GM19463 (cell line): ENCODE measurements at regions not wholly inside any gene's neighbourhood (a gene's known extent, or its start where the extent isn't known, plus 50 kb on each side); places are given as distances from the start of the nearest gene placed in this dataset.
"Not testable (repeated sequence)": the region's sequence is repeated elsewhere in the genome, so short reads cannot be mapped to it uniquely, and the experiment has no call there.

Experiments
- ATAC-seq: cut with Tn5 transposase; IDR thresholded peaks from one replicate; pipeline ENCODE4 v1.9.1; 2021; ENCODE audit warnings: mild to moderate bottlenecking, moderate library complexity; ENCODE audit not compliant: unreplicated experiment

DNA sequence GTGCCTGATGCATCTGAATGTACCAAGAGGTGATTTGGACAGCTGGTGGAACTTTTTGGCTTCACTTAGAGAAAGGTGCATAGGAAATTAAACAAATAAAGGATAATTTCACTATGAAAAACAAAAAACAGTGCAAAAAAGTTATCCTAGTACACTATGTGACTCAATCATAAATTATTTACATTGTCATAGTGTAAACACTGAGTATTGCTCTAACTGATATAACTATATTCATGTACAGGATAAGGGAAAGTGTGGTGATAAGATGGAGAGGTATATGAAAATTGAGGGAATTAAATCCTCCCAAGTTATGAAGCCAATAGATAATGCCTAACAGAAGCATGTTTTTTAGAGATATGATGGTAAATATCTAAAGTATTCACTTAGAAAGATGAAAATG, 50.2 kb upstream of the CPNE4 start:
- ATAC-seq: no peak

DNA sequence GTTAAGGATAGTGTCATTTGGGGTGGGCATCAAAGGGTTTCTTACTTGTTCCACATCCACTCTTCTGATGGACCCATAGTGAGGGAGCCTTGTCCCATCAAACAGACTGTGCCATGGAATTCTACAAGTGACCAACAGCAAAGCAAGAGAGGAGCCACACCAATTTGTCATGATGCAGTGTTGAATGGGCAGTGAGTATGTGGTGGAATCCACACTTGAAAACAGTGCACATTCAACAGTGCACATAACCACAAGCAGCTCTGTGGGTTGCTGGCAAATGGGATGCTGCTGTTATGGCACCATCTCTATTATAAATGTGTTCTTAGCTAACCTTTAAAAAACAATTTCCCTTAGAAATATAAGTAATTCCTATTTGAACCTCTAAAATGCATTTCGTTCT, 52.5 kb upstream of the CPNE4 start:
- no peak for ATAC-seq

DNA sequence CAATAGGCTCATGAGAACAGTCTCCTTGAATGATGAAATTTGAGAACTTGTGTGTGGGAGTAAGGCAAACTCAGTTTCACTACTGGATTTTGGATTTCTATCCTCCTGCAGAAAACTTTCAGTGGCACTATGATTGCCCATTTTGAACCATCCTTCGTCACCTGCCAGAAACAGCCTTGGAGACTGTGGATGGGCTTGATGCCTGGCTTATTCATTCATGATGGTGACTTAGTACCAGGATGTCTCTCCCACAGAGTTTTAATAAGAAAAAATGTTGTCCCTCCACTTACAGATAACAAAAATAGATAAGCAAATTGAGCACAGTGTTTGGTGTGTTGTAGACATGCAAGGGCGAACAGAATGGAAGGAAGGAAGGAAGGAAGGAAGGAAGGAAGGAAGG, 53.5 kb upstream of the CPNE4 start:
- ATAC-seq: no peak

DNA sequence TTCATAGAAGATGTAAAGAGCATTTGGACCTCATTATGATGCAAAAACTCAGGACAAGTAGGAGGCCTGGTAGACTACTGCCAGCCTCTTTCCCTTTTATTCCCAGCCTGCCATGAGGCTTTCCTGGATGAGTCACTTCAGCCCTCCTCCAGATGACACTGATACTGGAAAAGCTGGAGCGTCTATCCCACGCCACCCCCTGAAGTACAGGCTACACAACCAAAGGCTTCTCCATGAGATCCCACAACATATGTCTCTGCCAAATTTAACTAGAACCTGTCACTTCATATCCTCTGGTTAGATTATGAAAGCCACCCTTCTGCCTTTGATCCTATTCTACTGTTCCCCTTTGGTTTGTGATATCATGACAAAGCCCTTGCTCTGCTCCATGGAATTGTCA, 56.1 kb upstream of the CPNE4 start:
- no peak for ATAC-seq

DNA sequence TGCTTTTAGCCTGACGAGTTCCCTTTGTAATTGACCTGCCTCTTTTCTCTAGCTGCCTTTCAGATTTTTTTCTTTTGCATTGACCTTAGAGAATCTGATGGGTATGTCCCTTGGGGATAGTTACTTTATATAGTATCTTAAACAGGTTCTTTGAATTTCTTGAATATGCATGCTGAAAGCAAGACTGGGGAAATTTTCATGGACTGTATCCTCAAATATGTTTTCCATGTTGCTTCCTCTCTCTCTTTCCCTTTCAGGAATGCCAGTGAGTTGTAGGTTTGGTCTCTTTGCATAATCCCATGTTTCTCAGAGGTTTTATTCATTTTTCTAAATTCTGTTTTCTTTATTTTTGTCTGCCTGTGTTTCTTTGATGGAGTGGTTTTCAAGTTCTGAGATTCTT, 81.8 kb upstream of the CPNE4 start:
- ATAC-seq: no peak

DNA sequence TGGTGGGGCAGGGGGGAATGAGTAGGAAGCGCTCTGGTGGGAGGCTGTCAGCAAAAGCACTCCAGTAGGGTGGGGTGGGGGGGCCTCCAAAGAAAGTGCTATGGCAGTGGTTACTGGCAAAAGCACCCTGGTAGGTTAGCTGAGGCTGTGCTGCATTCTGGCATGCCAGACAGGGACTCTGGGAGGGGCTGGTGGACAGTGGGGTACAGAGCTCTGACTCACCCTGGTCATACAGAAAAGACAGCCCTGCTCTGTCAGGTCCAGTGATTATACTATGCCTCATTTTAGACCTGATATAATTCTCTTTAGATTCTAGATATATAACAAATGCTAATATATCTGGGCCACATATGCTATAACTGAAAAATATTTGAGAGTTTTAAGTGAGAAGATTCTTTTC, 82.8 kb upstream of the CPNE4 start:
- ATAC-seq: no peak

DNA sequence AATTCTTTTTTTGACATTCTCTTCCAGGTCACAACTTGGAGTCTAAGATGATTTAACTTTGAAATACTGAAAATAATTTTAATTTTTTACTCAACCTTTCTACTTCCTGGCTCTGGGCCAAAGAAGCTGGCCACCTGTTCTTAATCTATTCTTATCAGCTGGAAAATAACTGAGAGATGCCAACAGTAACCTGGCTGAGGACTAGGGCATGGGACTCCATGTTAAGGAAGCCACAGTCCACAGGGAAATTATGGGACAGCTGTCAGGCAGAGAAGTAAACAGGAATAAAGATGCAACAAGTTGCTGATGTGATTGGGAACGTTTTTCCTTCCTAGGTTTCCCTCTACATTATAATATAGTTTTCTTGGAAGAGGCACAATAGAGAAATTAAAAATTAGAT, 84.7 kb upstream of the CPNE4 start:
- no peak for ATAC-seq

DNA sequence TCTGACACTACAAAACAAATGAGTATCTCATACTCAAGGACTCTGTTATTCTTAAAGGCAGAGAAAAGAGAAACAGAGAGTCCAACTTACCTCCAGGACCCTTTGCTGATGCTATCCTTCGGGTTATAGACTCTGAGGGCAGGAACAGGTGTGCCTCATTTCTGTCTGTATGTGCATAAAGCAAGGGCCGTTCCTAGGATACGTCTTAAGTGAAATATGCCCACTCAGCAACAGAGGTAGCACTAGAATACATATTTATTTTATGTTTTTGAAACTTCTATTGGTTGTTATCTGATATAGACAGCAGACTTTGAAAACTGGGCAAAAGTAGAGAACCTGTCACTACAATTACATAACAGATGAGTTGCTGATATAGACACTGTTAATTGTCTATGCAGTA, 89.3 kb upstream of the CPNE4 start:
- ATAC-seq: no peak

DNA sequence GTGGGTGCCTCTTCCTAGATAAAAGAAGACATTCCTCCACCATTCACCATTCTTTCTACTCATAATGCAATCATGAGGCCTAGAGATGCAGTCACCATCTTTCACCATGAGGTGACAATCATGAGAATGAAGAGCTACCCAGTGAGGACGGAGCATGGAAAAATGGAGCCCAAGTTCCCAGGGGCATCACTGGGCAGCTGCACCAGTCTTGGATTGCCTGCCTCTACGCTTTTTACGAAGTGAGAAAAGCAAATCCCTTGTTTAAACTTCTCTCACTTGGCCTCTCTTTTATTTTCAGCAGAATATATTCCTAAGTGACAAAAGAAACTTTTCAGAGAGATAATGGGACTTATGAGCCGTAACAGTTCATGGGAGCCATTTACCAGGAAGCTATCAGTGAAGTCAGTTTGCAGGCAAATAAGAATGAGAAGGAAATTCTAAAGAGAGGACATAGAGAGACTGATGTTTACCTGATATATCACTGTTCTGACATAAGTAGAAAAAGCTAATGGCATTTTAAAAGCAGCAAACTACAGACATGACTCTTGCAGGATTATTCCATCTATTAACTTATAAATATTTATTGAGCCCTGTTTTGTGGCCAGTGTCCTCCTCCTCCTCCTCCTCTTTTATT, 90.0 kb upstream of the CPNE4 start:
- ATAC-seq: no peak

DNA sequence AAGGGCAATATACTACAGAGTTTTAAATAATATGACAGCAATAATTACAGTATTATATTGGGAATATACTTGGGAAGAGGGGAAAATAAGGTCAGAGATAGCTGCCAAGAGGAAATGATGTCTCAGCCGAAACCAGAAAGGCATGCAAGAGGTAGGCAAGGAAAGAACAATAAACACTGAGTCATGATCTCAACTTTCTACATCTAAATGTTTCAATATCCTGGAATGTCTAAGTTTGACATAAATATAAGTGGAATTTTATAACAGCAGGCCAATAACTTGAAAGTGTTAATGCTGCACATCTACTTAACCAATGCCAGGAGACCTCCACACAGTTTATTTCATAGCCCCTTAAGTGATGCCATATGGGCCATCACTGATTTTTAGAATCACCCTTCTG, 99.8 kb upstream of the CPNE4 start:
- no peak for ATAC-seq

DNA sequence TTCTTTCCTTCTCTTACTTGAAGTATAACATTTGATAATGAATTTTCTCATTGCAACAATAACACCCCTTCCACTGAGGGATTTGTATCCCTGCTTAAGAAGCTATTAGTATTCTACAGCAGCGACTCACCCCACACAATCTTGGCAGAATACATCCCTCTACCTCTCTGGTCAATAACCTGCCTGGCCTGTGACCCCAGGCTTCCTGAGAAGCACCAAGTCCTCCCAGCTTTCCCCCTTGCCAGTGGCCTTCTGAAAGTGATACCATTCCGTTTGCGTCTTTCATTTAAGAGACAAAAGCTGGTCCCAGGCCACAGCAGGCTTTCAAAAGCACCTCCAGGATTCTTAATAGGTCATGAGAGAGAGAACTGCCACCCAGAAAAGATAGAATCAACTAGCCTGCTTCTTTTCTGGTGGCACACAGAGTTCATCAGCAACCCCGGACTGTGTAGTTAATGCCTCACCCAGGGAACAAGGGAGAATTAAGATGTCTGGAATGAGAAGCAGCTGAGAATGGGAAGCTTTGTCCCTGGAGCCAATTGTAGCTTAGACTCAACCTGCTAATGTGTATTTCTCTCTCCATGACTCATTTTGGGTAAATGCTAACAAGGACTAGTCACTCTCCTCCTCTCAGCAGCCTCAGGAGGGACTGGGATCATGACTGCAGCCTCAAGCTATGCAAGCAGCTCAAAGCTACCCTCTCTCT, 101.0 kb upstream of the CPNE4 start:
- no peak for ATAC-seq

DNA sequence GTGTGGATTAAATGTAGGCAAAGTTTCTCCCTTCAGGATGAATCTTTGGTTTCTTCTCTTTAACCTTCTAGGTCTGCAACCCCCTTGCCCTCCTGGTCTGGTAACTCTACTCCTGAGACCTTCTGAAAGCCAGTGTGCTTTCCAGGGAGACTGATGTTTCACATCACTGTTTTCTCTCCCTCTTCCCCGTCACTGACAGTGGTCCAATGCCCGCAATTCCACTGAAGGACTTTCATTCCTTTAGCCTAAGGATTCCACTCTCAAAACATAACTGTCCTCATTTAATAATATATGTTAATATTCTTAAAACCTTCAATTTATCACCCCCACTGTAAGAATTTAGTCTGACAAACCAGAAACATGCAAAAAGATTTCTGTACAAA, 101.5 kb upstream of the CPNE4 start:
- ATAC-seq: no peak

DNA sequence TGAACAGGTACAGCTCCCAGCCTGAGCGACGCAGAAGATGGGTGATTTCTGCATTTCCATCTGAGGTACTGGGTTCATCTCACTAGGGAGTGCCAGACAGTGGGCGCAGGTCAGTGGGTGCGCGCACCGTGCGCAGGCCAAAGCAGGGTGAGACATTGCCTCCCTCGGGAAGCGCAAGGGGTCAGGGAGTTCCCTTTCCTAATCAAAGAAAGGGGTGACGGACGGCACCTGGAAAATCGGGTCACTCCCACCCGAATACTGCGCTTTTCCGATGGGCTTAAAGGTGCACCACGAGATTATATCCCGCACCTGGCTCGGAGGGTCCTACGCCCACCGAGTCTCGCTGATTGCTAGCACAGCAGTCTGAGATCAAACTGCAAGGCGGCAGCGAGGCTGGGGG, 102.1 kb upstream of the CPNE4 start:
- ATAC-seq: not testable (repeated sequence)

DNA sequence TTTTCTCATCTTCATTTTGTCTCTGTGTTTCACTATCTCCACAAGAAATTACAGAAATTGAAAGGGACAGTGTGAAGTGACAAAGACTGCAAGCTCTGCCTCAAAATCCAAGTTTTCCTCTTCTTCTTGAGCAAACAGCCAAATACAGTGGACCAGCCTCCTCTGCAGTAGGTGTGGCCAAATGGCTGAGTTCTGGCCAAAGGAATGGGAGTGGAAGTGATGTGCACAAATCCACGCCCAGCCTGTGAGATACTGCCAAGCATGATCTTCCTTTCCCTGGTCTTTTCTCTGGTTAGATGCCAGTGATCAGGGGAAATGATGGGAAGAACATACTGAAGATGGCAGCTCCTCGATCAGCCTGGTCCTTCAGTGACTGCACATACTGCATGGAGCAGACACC, 111.0 kb upstream of the CPNE4 start:
- ATAC-seq: no peak

DNA sequence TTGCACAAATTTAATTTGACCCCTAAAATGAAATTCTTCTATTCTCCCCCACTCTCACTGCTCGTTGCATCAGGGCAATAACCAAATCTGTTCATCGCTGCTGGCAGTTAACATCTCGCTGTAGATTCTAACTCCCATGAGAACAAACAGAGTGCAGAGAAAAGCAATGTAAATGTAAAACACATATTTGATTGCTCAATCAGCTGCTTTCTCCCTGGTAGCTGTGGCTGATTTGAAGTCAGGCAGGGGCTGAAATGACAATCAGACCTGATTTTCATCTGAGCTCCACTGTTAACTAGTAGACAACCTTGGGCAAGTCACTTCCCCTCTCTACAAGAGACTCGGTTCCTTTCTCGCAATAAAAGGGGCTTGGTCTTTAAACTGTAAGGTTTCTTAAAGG, 119.8 kb upstream of the CPNE4 start:
- no peak for ATAC-seq

DNA sequence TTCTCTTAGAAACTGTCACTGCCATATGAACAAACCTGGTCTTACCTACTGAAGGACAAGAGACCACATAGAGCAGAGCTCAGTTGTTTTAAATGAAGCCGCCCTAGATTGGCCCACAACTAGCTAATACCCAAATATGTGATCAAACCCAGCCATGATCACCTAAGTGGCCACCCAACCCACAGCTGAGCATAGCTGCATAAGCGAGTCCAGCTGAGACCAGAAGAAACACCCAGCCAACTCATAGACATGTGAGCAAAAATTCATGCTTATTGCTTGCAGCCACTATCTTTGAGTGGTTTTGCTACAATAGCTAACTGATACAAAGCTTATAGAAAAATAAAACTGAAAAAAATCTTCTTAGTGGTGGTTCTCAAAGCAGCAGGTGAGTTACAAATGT, 124.3 kb upstream of the CPNE4 start:
- ATAC-seq: no peak

DNA sequence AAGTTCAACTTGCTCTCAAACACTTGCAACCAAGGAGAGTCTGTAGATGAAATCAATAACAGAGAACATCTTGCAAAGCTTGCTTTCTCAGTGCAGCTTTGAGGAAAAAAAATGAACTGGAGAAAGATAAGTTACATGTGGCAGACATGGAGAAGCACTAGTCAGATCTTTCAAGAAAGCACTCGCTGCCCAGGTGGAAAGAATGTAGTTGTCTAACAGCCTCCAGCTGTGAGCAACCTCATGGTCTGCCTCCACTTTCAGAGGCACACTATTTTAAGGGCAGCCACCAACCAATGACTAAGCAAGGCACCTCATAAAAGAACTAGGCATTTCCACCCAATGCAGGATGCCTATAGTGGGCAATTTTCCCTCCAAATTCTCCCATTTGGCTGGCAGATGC, 125.4 kb upstream of the CPNE4 start:
- ATAC-seq: no peak

DNA sequence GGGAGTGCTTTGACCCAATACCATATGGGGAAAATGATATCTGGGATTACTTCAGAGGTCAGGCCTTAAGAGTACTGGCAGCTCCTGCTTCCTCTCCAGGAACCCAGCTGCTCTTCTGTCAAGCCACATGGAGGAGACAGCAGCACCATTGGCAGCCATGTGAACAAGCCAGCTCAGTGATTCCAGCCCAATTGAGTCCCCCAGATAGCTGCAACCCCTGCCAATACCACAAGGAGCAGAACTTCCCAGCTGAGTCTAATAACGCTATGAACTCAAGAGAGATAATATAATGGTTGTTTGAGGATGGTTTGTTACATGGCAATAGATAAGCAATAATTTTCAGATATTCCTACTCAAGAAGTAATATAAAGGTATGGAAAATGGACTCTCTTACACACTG, 126.8 kb upstream of the CPNE4 start:
- no peak for ATAC-seq

DNA sequence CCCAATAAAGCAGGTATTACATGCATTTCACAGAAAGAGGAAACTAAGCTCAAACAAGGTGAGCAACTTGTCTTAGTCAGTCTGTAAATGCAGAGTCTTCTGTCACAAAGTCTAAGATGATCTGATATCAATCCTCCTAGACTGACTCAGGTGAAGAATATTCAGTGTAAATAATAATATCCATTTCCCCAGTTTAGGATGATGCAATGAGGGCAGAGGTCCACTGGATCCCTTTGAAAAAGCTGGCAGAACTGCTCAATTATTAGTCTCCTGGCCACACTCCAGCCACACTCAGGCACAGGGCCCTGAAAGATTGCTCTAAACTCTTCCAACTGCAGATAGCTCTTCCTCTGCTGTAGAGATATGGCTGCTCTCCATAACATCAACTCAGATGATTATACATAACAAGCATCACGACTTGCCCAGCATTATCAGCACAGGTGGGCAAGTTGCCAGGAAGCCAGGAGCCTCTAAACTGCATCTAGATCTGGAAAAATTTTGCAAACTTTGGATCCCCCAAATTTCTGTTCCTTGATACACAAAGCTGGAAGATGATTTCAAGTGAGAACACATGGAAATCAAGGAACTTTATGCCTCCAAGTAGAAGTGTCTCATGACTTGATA, 129.8 kb upstream of the CPNE4 start:
- no peak for ATAC-seq

DNA sequence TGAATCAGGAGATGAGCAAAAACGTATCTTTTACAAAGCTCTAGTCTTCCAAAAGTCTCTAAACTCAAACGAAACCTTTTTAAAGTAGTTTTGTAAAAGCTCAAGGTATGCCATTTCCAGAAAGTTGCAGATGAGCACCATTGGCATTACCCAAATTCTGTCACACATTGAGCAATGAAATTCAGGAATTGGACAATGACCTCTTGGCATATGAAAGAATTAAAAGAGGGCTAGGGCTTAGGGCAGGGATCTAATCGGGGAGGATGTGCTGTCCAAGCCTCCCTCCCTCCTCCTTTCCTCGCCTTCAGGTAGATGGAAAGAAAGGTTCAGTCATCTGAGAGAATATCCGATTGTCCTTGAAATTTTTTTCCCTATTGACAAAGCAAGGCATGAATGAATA, 133.1 kb upstream of the CPNE4 start:
- no peak for ATAC-seq

DNA sequence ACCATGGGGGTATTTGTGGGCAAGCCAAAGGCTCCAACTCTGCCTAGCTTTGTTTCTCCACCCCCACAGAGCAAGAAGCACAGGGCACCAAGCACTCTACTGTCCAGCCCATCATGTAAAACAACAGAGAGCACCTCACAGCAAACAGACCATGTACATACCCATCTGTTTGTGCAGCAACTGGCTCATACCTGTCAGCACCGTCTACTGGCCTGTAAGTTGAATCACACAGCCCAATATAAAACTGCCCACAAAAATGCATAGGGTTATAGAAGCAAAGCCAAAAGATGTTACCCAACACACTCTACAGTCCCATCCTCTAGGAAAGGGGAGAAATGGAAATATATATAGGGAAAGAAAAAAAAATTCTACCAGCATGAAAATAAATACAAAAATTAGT, 139.7 kb upstream of the CPNE4 start:
- ATAC-seq: no peak

DNA sequence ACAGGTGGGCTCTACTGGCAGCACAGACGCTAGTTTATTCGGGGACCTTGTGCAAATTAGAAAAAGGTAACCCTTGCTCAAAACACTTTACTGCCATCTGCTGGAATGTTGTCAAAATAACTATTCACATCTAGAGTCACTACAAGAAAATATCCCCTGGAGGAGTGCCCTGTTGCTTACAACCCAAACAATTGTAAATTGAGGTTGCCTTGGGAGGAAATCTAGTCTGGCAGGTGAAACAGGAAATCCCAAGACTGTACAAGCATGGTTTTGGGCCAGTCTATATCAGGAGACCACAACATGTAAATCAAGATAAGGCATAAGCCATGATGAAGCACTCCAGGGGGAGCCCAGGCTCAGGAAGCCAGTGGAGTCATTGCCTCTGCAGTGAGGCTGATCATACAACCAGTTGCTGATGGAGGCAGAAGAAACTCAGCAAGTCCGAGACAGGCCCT, 136.8 kb upstream of the ACP3 start:
- no peak for ATAC-seq

DNA sequence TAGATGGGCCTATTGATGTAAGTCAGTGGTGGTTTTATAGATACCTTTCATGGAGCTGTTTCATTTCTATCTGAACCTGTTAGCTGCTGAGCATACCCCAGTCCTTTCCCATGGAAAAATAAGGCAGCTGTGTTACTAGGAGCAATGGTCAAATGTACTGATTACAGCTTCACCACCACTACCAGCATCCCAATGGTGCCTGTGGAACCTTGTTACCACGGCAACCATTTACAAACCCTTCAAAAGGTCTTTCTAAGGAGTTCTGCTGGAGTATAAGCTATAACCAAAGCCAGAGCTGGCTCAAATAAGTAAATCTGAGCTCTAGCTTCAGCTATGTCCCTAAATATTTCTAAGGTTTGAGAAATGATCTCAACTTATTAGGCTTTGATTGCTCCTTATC, 133.4 kb upstream of the ACP3 start:
- no peak for ATAC-seq
